ENCODE measurements at regions not wholly inside any gene's neighbourhood (a gene's known extent, or its start where the extent isn't known, plus 50 kb on each side); places are given as distances from the start of the nearest gene placed in this dataset.

- no peak for DNase-seq (ENCODE audit: low spot score)
Measured at GRCh38 chr12:87685696-87686095, 343.5 kb downstream of the C12orf50 start.

- no peak for DNase-seq (ENCODE audit: low spot score)
Measured at GRCh38 chr12:87679251-87679650, 349.9 kb downstream of the C12orf50 start.

- DNase-seq (ENCODE audit: low spot score), result no peak
Measured at GRCh38 chr12:87678453-87678852, 350.7 kb downstream of the C12orf50 start.

GRCh38 chr12:87676731-87677130 is 352.5 kb downstream of the C12orf50 start:
- DNase-seq (ENCODE audit: low spot score), result no peak

- no peak for DNase-seq (ENCODE audit: low spot score)
Measured at GRCh38 chr12:87671757-87672156, 357.4 kb downstream of the C12orf50 start.

GRCh38 chr12:87670448-87670847 is 358.8 kb downstream of the C12orf50 start:
- DNase-seq (ENCODE audit: low spot score), result no peak

- DNase-seq (ENCODE audit: low spot score), result peak; percentile 55
Measured at GRCh38 chr12:87667378-87667777, 361.8 kb downstream of the C12orf50 start.

GRCh38 chr12:87661786-87662377 is 367.3 kb downstream of the C12orf50 start:
- peak; percentile 25 for DNase-seq (ENCODE audit: low spot score)

GRCh38 chr12:87660987-87661774 is 368.0 kb downstream of the C12orf50 start:
- no peak for DNase-seq (ENCODE audit: low spot score)

- DNase-seq (ENCODE audit: low spot score), result no peak
Measured at GRCh38 chr12:87660291-87660690, 368.9 kb downstream of the C12orf50 start.

GRCh38 chr12:87656311-87656710 is 372.9 kb downstream of the C12orf50 start:
- DNase-seq (ENCODE audit: low spot score), result no peak

- DNase-seq (ENCODE audit: low spot score), result no peak
Measured at GRCh38 chr12:87651670-87652425, 377.4 kb downstream of the C12orf50 start.

- no peak for DNase-seq (ENCODE audit: low spot score)
Measured at GRCh38 chr12:87642245-87642644, 387.0 kb downstream of the C12orf50 start.

GRCh38 chr12:87618199-87618598 is 411.0 kb downstream of the C12orf50 start:
- no peak for DNase-seq (ENCODE audit: low spot score)

- no peak for DNase-seq (ENCODE audit: low spot score)
Measured at GRCh38 chr12:87612996-87613395, 416.2 kb downstream of the C12orf50 start.

GRCh38 chr12:87608321-87608720 is 420.9 kb downstream of the C12orf50 start:
- no peak for DNase-seq (ENCODE audit: low spot score)

GRCh38 chr12:87603727-87604126 is 425.5 kb downstream of the C12orf50 start:
- DNase-seq (ENCODE audit: low spot score), result no peak

- no peak for DNase-seq (ENCODE audit: low spot score)
Measured at GRCh38 chr12:87599459-87599858, 429.7 kb downstream of the C12orf50 start.

- DNase-seq (ENCODE audit: low spot score), result no peak
Measured at GRCh38 chr12:87597114-87597513, 432.1 kb downstream of the C12orf50 start.

- DNase-seq (ENCODE audit: low spot score), result no peak
Measured at GRCh38 chr12:87596636-87597035, 432.6 kb downstream of the C12orf50 start.

- DNase-seq (ENCODE audit: low spot score), result no peak
Measured at GRCh38 chr12:87596134-87596533, 433.1 kb downstream of the C12orf50 start.

GRCh38 chr12:87585882-87586557 is 443.2 kb downstream of the C12orf50 start:
- DNase-seq (ENCODE audit: low spot score), result no peak
